ENCODE measurements at regions not wholly inside any gene's neighbourhood (a gene's known extent, or its start where the extent isn't known, plus 50 kb on each side); places are given as distances from the start of the nearest gene placed in this dataset.
A peak's percentile ranks its signal among the peaks of the same experiment; 100 is the strongest.

- Histone ChIP-seq H3K4me1 (no peaks in the 10 kb centered on the region), H3K36me3 (no peaks in the 10 kb centered on the region), H3K9me3 (peaks cover 0 to 13% (median 5%) of the 10 kb centered on the region in 4 donors), H3K27ac (no peak overlapping the region), H3K27me3 (no peaks in the 10 kb centered on the region), H3K4me3 (no peak overlapping the region)
- ATAC-seq (ENCODE audit: low FRiP score in 2 of 2) (no peak), DNase-seq (no peak)
- TF ChIP-seq EP300 (IDR thresholded peaks at IDR 0.05) (no peak), POLR2AphosphoS5 (IDR thresholded peaks at IDR 0.05) (no peak), CTCF (IDR thresholded peaks at IDR 0.05) (no peak), POLR2A (IDR thresholded peaks at IDR 0.05) (no peak)
Measured at GRCh38 chr12:87169010-87169409, 860.2 kb downstream of the C12orf50 start.

- ATAC-seq (ENCODE audit: low FRiP score in 2 of 2) (no peak), DNase-seq (no peak)
- Histone ChIP-seq H3K27me3 (no peaks in the 10 kb centered on the region), H3K4me1 (no peaks in the 10 kb centered on the region), H3K4me3 (no peak overlapping the region), H3K9me3 (peaks cover 0 to 13% (median 5%) of the 10 kb centered on the region in 4 donors), H3K27ac (no peak overlapping the region), H3K36me3 (no peaks in the 10 kb centered on the region)
- 88 to 93% methylated on average over 3 of the region's 3 CpGs for WGBS, 2 donors
- TF ChIP-seq EP300 (IDR thresholded peaks at IDR 0.05) = no peak
- no peak for TF ChIP-seq POLR2A (IDR thresholded peaks at IDR 0.05)
- TF ChIP-seq CTCF (IDR thresholded peaks at IDR 0.05) = no peak
Measured at GRCh38 chr12:87165733-87166375, 863.3 kb downstream of the C12orf50 start.

- H3K4me3 ChIP-seq = no peak overlapping the region
- TF ChIP-seq CTCF (IDR thresholded peaks at IDR 0.05) = no peak
- H3K9me3 ChIP-seq = peaks cover 0 to 13% (median 5%) of the 10 kb centered on the region in 4 donors
- H3K27me3 ChIP-seq = no peaks in the 10 kb centered on the region
- no peak for ATAC-seq (ENCODE audit: low FRiP score in 2 of 2)
- DNase-seq = no peak
- no peaks in the 10 kb centered on the region for H3K4me1 ChIP-seq
- H3K27ac ChIP-seq = no peak overlapping the region
- 44 to 47% methylated on average over 1 of the region's 1 CpG for WGBS, 2 donors
- no peaks in the 10 kb centered on the region for H3K36me3 ChIP-seq
Measured at GRCh38 chr12:87163122-87163521, 866.1 kb downstream of the C12orf50 start.

- H3K4me1 ChIP-seq = no peaks in the 10 kb centered on the region
- no peak overlapping the region for H3K4me3 ChIP-seq
- TF ChIP-seq CTCF (IDR thresholded peaks at IDR 0.05) (no peak), POLR2AphosphoS5 (IDR thresholded peaks at IDR 0.05) (no peak), POLR2A (IDR thresholded peaks at IDR 0.05) (no peak), EP300 (IDR thresholded peaks at IDR 0.05) (no peak)
- H3K27me3 ChIP-seq = no peaks in the 10 kb centered on the region
- H3K27ac ChIP-seq = no peak overlapping the region
- H3K36me3 ChIP-seq = no peaks in the 10 kb centered on the region
- 72 to 77% methylated on average over 1 of the region's 1 CpG for whole genome bisulfite sequencing, 2 donors
- ATAC-seq (ENCODE audit: low FRiP score in 2 of 2) (no peak), DNase-seq (no peak)
- peaks cover 0 to 8% (median 5%) of the 10 kb centered on the region in 4 donors for H3K9me3 ChIP-seq
Measured at GRCh38 chr12:87160848-87161601, 868.2 kb downstream of the C12orf50 start.

GRCh38 chr12:87157791-87158190, 871.4 kb downstream of the C12orf50 start:
- ATAC-seq (ENCODE audit: low FRiP score in 2 of 2) = peak in 1 of 2 donors; percentile 87
- DNase-seq = no peak
- H3K36me3 ChIP-seq = no peaks in the 10 kb centered on the region
- no peak overlapping the region for H3K27ac ChIP-seq
- 78 to 84% methylated on average over 2 to 6 of the region's 6 CpGs for WGBS, 2 donors
- no peak for TF ChIP-seq POLR2AphosphoS5 (IDR thresholded peaks at IDR 0.05)
- TF ChIP-seq CTCF (IDR thresholded peaks at IDR 0.05) = no peak
- TF ChIP-seq POLR2A (IDR thresholded peaks at IDR 0.05) = no peak
- no peak for TF ChIP-seq EP300 (IDR thresholded peaks at IDR 0.05)
- no peaks in the 10 kb centered on the region for H3K9me3 ChIP-seq
- no peaks in the 10 kb centered on the region for H3K4me1 ChIP-seq
- H3K4me3 ChIP-seq = no peak overlapping the region
- H3K27me3 ChIP-seq = no peaks in the 10 kb centered on the region

Data from upper lobe of left lung (tissue), 6 donors.